ENCODE measurements at regions not wholly inside any gene's neighbourhood (a gene's known extent, or its start where the extent isn't known, plus 50 kb on each side); places are given as distances from the start of the nearest gene placed in this dataset.

DNA sequence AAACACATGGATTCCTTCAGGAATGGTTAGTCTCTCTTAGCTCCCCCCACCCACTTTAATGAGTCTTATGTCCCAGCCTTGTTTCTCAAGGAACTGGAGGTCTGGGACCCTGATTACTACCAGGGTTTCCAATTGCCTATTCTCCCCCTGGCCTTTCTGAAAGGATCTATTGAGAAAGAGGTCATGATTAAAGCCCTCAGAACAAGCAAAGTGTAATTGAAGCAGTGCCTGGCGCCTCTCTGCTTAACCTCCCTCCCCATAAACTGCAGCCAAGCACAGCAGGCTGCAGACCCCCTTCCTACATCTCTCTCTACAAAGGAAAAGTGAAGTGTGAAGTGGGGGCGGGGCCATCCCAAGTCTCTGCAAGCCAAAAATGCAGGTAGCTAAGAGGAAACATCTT is 159.7 kb upstream of the CDH11 start:
- Histone ChIP-seq H4K20me1 (ENCODE audit: insufficient read depth, low read depth, low read length) (no peaks in the 10 kb centered on the region), H3K9ac (ENCODE audit: low read length) (no peak overlapping the region), H3K27me3 (ENCODE audit: low read length) (no peaks in the 10 kb centered on the region), H3K36me3 (ENCODE audit: insufficient read depth, low read length) (no peaks in the 10 kb centered on the region), H3K79me2 (ENCODE audit: low read length) (no peaks in the 10 kb centered on the region), H3K9me2 (replicated peaks; ENCODE audit: insufficient read depth, low read length) (no peaks in the 10 kb centered on the region), H3K4me2 (ENCODE audit: low read depth, low read length, poor library complexity, severe bottlenecking) (no peak overlapping the region), H2AFZ (ENCODE audit: low read length) (no peak overlapping the region), H3K4me1 (ENCODE audit: low read length) (no peaks in the 10 kb centered on the region), H3K4me3 (ENCODE audit: low read length) (no peak overlapping the region), H3K27ac (ENCODE audit: low read length) (no peak overlapping the region), H3K9me3 (ENCODE audit: low read length) (no peaks in the 10 kb centered on the region)
- no peak for DNase-seq

DNA sequence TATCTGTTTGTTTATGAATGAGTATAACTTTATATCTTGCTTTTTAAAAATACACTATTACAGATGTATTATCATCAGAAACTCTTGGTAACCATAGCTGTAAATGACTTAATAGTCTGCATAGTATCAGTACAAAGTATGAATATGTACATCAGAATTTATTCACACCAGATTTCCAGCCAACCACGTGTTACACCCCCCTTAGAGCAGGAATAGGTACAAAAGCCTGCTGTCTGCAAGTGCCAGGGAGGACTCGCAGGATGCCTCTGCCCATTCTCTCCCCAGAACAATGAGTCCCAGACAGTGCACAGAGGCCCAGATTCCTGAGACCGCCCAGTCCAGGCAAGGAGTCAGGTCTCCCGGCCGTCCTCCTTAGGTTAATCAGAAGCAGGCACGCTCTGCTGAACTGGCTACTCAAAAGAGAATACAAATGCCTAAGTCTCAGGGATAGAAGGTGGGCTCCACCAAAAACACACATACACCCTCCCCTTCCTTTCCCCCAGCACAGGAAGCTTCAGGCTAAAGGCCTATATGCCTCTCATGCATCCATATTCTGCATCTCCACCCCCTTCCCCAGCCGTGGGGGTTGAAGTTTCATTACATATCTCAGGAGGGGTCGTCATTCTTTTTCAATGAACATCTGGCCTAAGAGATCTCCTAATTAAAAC is 159.1 kb upstream of the CDH11 start:
- Histone ChIP-seq H3K4me2 (ENCODE audit: low read depth, low read length, poor library complexity, severe bottlenecking) (no peak overlapping the region), H3K9me3 (ENCODE audit: low read length) (no peaks in the 10 kb centered on the region), H2AFZ (ENCODE audit: low read length) (no peak overlapping the region), H3K36me3 (ENCODE audit: insufficient read depth, low read length) (no peaks in the 10 kb centered on the region), H3K4me1 (ENCODE audit: low read length) (no peaks in the 10 kb centered on the region), H3K9me2 (replicated peaks; ENCODE audit: insufficient read depth, low read length) (no peaks in the 10 kb centered on the region), H3K27me3 (ENCODE audit: low read length) (no peaks in the 10 kb centered on the region), H3K9ac (ENCODE audit: low read length) (no peak overlapping the region), H4K20me1 (ENCODE audit: insufficient read depth, low read depth, low read length) (no peaks in the 10 kb centered on the region), H3K79me2 (ENCODE audit: low read length) (no peaks in the 10 kb centered on the region), H3K4me3 (ENCODE audit: low read length) (no peak overlapping the region), H3K27ac (ENCODE audit: low read length) (no peak overlapping the region)
- no peak for DNase-seq

DNA sequence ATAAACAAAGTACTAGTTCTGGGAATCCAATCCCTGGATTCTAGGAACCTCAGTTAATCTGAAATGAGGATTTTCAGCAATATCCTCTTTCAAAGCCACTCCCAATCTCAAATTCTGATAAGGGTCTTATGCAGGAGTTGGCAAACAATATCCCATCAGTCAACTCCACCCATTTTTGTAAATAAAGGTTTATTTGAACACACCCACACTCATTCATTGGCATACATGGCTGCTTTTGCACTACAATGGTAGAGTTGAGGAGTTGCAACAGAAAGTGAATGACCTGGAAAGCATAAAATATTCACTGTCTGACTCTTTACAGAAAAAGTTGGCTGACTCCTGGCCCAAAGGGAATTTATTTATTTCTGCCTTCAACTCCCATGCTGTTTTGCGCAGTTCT is 157.7 kb upstream of the CDH11 start:
- no peak overlapping the region for H3K27ac ChIP-seq (ENCODE audit: low read length)

DNA sequence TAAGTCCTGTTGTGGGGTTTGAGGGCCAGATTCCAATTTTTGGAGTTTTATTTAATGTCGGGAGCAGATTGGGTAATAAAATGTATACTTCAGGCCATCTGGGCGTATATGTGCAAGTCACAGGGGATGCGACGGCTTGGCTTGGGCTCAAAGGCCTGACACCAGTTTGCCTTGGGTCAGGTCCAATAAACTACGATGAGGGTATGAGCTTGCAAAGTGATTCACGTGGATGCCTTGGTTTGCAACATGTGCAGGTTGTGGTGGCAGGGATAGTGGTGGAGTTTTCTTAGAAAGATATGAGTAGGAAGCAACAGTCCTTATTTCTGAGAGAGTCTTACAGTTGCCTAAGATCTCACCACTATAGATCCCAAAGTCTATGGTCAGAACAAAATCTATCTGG is 157.0 kb upstream of the CDH11 start:
- Histone ChIP-seq H4K20me1 (ENCODE audit: insufficient read depth, low read depth, low read length) (no peaks in the 10 kb centered on the region), H3K4me1 (ENCODE audit: low read length) (no peaks in the 10 kb centered on the region), H3K9me2 (replicated peaks; ENCODE audit: insufficient read depth, low read length) (no peaks in the 10 kb centered on the region), H3K9me3 (ENCODE audit: low read length) (no peaks in the 10 kb centered on the region), H3K27me3 (ENCODE audit: low read length) (no peaks in the 10 kb centered on the region), H3K36me3 (ENCODE audit: insufficient read depth, low read length) (no peaks in the 10 kb centered on the region), H3K9ac (ENCODE audit: low read length) (no peak overlapping the region), H3K27ac (ENCODE audit: low read length) (no peak overlapping the region), H2AFZ (ENCODE audit: low read length) (no peak overlapping the region), H3K79me2 (ENCODE audit: low read length) (no peaks in the 10 kb centered on the region), H3K4me3 (ENCODE audit: low read length) (no peak overlapping the region), H3K4me2 (ENCODE audit: low read depth, low read length, poor library complexity, severe bottlenecking) (no peak overlapping the region)
- no peak for DNase-seq

More for the DNA sequence above, 157.7 kb upstream of the CDH11 start:
- H3K9me2 ChIP-seq (replicated peaks; ENCODE audit: insufficient read depth, low read length): no peaks in the 10 kb centered on the region
- H3K4me3 ChIP-seq (ENCODE audit: low read length): no peak overlapping the region
- H3K4me2 ChIP-seq (ENCODE audit: low read depth, low read length, poor library complexity, severe bottlenecking): no peak overlapping the region
- H3K36me3 ChIP-seq (ENCODE audit: insufficient read depth, low read length): no peaks in the 10 kb centered on the region
- no peak overlapping the region for H2AFZ ChIP-seq (ENCODE audit: low read length)
- H3K27me3 ChIP-seq (ENCODE audit: low read length): no peaks in the 10 kb centered on the region
- no peak overlapping the region for H3K9ac ChIP-seq (ENCODE audit: low read length)
- no peaks in the 10 kb centered on the region for H3K79me2 ChIP-seq (ENCODE audit: low read length)
- no peaks in the 10 kb centered on the region for H3K9me3 ChIP-seq (ENCODE audit: low read length)
- no peaks in the 10 kb centered on the region for H4K20me1 ChIP-seq (ENCODE audit: insufficient read depth, low read depth, low read length)
- DNase-seq: no peak
- no peaks in the 10 kb centered on the region for H3K4me1 ChIP-seq (ENCODE audit: low read length)

DNA sequence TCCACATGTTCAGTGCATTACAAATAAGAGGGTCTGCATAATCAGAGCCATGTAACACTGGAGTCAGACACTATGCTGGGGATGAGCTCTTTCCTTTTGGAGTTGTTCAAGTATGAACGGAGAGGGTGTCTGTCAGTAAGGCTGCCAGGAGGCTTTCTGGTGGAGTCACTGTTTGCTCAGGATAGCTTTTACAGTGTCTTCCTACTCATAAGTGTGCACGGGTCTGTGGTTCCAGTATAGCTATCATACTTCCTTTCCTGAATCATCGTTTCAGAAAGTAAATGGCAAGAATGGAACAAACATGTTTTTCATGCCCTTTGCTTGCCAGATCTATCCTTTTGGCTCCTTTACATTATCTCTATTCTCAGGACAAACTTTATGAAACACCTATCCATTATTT is 152.7 kb upstream of the CDH11 start:
- 0 out of 2 replicates have a peak, but pooled peaks cover 3% of the 10 kb centered on the region for H3K9me2 ChIP-seq (replicated peaks; ENCODE audit: insufficient read depth, low read length)
- no peak overlapping the region for H3K4me3 ChIP-seq (ENCODE audit: low read length)
- H3K79me2 ChIP-seq (ENCODE audit: low read length): no peaks in the 10 kb centered on the region
- no peak overlapping the region for H3K27ac ChIP-seq (ENCODE audit: low read length)
- DNase-seq: no peak
- no peak overlapping the region for H3K9ac ChIP-seq (ENCODE audit: low read length)
- H2AFZ ChIP-seq (ENCODE audit: low read length): no peak overlapping the region
- no peaks in the 10 kb centered on the region for H4K20me1 ChIP-seq (ENCODE audit: insufficient read depth, low read depth, low read length)
- H3K27me3 ChIP-seq (ENCODE audit: low read length): no peaks in the 10 kb centered on the region
- H3K4me1 ChIP-seq (ENCODE audit: low read length): no peaks in the 10 kb centered on the region
- H3K4me2 ChIP-seq (ENCODE audit: low read depth, low read length, poor library complexity, severe bottlenecking): no peak overlapping the region
- no peaks in the 10 kb centered on the region for H3K36me3 ChIP-seq (ENCODE audit: insufficient read depth, low read length)
- no peaks in the 10 kb centered on the region for H3K9me3 ChIP-seq (ENCODE audit: low read length)

DNA sequence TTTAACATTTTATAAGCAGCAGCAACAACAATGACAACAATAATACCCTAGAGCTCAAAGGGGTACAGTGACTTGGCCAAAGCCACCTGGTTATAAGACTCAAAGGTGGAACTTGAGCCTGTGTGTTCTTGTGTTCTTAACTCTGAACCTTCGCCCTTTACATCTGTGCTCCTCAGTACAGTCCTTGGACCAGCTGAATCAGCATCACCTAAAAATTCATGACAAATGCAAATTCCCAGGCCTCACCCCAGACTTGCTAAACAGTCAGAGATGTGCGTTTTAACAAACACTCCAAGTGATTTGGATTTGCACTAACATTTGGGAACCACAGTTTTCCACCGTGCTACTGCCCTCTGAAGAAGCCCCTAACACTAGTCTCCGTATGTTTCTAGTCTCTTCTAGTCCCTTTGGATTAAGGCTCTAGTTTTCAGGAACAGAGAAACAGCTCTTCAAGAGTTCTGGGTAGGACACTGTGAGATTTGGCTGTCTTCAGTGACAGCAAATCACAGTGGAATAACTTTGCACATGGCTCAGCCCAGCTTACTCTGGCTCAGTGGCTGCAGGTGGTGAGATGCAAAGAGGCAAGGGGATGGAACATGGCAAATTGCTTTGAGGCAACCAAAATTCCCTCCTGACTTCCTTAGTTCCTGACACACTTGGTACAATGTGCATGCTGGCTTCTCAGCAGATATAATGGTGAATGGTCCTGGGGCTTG is 151.0 kb upstream of the CDH11 start:
- Histone ChIP-seq H3K27me3 (ENCODE audit: low read length) (no peaks in the 10 kb centered on the region), H3K4me2 (ENCODE audit: low read depth, low read length, poor library complexity, severe bottlenecking) (no peak overlapping the region), H3K4me3 (ENCODE audit: low read length) (no peak overlapping the region), H3K27ac (ENCODE audit: low read length) (no peak overlapping the region), H2AFZ (ENCODE audit: low read length) (no peak overlapping the region), H3K79me2 (ENCODE audit: low read length) (no peaks in the 10 kb centered on the region), H3K4me1 (ENCODE audit: low read length) (no peaks in the 10 kb centered on the region), H3K9me2 (replicated peaks; ENCODE audit: insufficient read depth, low read length) (0 out of 2 replicates have a peak, but pooled peaks cover 3% of the 10 kb centered on the region), H3K9ac (ENCODE audit: low read length) (no peak overlapping the region), H3K9me3 (ENCODE audit: low read length) (no peaks in the 10 kb centered on the region), H3K36me3 (ENCODE audit: insufficient read depth, low read length) (no peaks in the 10 kb centered on the region), H4K20me1 (ENCODE audit: insufficient read depth, low read depth, low read length) (no peaks in the 10 kb centered on the region)
- no peak for DNase-seq

DNA sequence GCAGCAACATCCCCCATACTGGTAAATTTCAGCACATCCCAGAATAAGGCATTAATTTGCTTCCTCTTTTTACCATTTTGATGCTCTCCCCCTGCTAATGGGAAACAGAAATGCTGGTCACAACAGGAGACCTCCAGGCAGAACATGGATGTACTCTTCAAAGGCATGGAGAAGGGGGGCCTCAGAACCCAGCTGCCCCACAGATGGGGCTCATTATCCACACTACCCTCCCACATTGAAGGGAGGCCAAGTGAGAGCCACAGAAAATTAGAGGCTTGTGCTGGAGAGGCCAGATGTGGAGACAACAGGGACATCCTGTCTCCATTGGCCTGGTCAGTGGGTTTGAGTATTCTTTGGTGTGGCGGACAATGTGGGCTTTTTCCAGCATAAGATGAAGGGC is 150.1 kb upstream of the CDH11 start:
- H3K9me2 ChIP-seq (replicated peaks; ENCODE audit: insufficient read depth, low read length): 0 out of 2 replicates have a peak, but pooled peaks cover 3% of the 10 kb centered on the region
- H3K9me3 ChIP-seq (ENCODE audit: low read length): no peaks in the 10 kb centered on the region
- no peaks in the 10 kb centered on the region for H3K4me1 ChIP-seq (ENCODE audit: low read length)
- no peak overlapping the region for H2AFZ ChIP-seq (ENCODE audit: low read length)
- no peak overlapping the region for H3K27ac ChIP-seq (ENCODE audit: low read length)
- H3K9ac ChIP-seq (ENCODE audit: low read length): no peak overlapping the region
- no peak for DNase-seq
- H3K79me2 ChIP-seq (ENCODE audit: low read length): no peaks in the 10 kb centered on the region
- H3K4me3 ChIP-seq (ENCODE audit: low read length): no peak overlapping the region
- H3K27me3 ChIP-seq (ENCODE audit: low read length): no peaks in the 10 kb centered on the region
- no peaks in the 10 kb centered on the region for H3K36me3 ChIP-seq (ENCODE audit: insufficient read depth, low read length)
- H4K20me1 ChIP-seq (ENCODE audit: insufficient read depth, low read depth, low read length): no peaks in the 10 kb centered on the region
- no peak overlapping the region for H3K4me2 ChIP-seq (ENCODE audit: low read depth, low read length, poor library complexity, severe bottlenecking)

DNA sequence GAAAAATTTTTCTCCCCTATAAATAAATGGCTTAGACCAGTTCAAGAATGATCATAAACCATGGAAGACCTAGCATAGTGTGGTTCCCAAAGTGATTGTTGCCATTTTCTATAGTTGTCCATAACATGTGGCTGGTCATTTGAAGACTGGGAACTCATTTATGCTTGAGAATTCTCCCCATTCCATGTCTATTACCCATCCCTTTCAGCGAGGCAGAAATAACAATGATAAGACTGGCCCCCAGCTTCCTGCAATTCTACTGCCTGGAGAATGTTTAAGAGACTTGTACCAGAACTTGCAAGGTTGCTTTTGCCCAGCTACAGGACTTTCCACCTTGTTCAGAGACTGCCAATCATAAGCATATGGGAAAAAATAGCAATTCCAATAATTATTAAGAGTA is 146.5 kb upstream of the CDH11 start:
- Histone ChIP-seq H3K27me3 (ENCODE audit: low read length) (no peaks in the 10 kb centered on the region), H2AFZ (ENCODE audit: low read length) (no peak overlapping the region), H3K27ac (ENCODE audit: low read length) (no peak overlapping the region)

More for the DNA sequence above, 146.5 kb upstream of the CDH11 start:
- Histone ChIP-seq H3K9me2 (replicated peaks; ENCODE audit: insufficient read depth, low read length) (0 out of 2 replicates have a peak, but pooled peaks cover 3% of the 10 kb centered on the region), H3K4me2 (ENCODE audit: low read depth, low read length, poor library complexity, severe bottlenecking) (no peak overlapping the region), H3K9me3 (ENCODE audit: low read length) (no peaks in the 10 kb centered on the region), H3K4me1 (ENCODE audit: low read length) (no peaks in the 10 kb centered on the region), H3K79me2 (ENCODE audit: low read length) (no peaks in the 10 kb centered on the region), H3K36me3 (ENCODE audit: insufficient read depth, low read length) (no peaks in the 10 kb centered on the region), H3K9ac (ENCODE audit: low read length) (no peak overlapping the region), H4K20me1 (ENCODE audit: insufficient read depth, low read depth, low read length) (no peaks in the 10 kb centered on the region), H3K4me3 (ENCODE audit: low read length) (no peak overlapping the region)
- DNase-seq: no peak

Data from Karpas-422 (cell line).